ENCODE measurements at regions not wholly inside any gene's neighbourhood (a gene's known extent, or its start where the extent isn't known, plus 50 kb on each side); places are given as distances from the start of the nearest gene placed in this dataset.
A peak's percentile ranks its signal among the peaks of the same experiment; 100 is the strongest.

DNA sequence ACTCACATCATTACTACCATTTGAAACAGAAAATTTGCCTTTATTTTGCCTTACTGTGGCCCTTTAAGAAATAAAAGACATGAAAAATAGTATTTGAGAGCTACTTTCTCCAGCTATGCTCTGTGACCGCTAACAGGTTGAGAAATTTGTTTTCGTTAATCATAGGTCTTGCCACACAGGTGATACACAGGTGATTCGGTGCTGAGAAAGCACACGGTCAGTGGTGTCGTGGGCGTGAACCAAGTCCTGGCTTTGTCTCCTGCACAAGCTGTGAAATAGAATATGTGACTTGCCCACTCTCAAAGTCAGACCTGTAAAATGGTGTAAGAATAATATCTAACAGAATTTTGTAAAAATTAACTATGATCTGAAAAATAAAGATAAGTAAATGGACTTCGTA, 155.3 kb upstream of the SLC39A10 start:
- intact Hi-C loops (cut with micrococcal nuclease) = loop anchor here (2.0 kb wide), 1 partner anchor 15 kb away; no protein-coding TSS in a partner anchor
- TF ChIP-seq CTCF (IDR thresholded peaks at IDR 0.05) = no peak
- CTCF ChIA-PET = interaction anchor here (1.0 to 1.8 kb wide), 3 partner anchors 58 to 835 kb away, joined by 3 to 4 read pairs (median 3); no protein-coding TSS in a partner anchor
- DNase-seq = no peak
- H3K4me1 Mint-ChIP-seq = peaks cover 18% of the 10 kb centered on the region
- H3K27ac Mint-ChIP-seq = no peak overlapping the region
- H3K36me3 Mint-ChIP-seq (ENCODE audit: low read depth) = no peaks in the 10 kb centered on the region
- no peaks in the 10 kb centered on the region for H3K9me3 Mint-ChIP-seq
- no peak for ATAC-seq (ENCODE audit: low read depth)
- no peaks in the 10 kb centered on the region for H3K27me3 Mint-ChIP-seq
- POLR2A ChIA-PET = interaction anchor here (0.5 to 5.5 kb wide), 2 partner anchors 157 to 638 kb away, joined by 5 to 65 read pairs; partner anchors contain the start of gene SLC39A10
- no peak overlapping the region for H3K4me3 Mint-ChIP-seq

DNA sequence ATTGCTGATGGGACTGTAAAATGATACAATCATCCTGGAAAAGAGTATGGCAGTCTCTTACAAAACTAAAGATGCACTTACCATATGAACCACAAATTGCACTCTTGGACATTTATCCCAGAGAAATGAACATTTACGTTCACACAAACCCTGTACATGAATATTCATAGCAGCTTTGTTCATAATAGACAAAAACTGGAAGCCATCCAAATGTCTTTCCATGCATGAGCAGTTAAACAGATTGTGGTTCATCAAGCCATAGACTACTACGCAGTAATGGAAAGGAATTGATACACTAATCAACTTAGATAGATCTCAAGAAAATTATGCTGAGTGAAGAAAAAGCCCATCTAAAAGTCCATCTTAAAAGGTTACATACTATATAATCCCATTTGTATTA, 156.1 kb upstream of the SLC39A10 start:
- Mint-ChIP-seq H3K27me3 (no peaks in the 10 kb centered on the region), H3K4me3 (no peak overlapping the region), H3K27ac (no peak overlapping the region), H3K9me3 (no peaks in the 10 kb centered on the region), H3K4me1 (peaks cover 18% of the 10 kb centered on the region), H3K36me3 (ENCODE audit: low read depth) (no peaks in the 10 kb centered on the region)
- DNase-seq (no peak), ATAC-seq (ENCODE audit: low read depth) (no peak)
- ChIA-PET CTCF (no interaction called here), POLR2A (interaction anchor here (5.5 kb wide), 1 partner anchor 158 kb away, joined by 65 read pairs; the partner anchor contains the start of gene SLC39A10)
- intact Hi-C loops (cut with micrococcal nuclease) = no loop called here
- no peak for TF ChIP-seq CTCF (IDR thresholded peaks at IDR 0.05)

DNA sequence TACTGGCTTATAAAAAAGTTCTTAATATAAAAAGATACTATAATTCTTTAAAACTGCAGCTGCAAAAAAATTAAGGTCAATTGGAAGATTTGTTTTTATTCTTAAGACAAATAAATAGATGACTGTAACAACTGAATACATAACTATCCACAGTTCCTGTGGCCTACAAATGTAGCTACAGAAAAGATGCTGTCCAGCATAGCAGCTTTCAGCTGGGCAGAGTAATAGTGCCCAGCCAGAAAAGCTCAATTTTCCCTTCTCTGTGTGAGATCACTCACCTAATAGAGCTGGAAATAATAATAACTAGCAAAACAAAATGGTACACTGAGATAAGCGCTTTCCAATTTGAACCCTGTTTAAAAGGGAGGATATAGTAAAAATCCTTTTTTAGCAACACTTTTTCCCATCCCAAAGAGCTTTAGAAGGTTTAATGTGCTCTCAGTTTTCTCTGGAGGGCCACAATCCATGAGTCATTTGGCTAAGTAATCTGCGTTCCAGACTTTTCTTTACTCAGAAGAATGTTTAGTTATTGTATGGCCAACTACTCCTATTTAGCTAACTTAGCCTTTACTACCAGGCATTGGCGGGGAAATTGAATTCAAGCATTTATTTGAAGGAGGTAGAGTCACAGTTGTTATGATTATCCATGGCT, 158.1 kb upstream of the SLC39A10 start:
- ATAC-seq (ENCODE audit: low read depth) (no peak), DNase-seq (no peak)
- no peaks in the 10 kb centered on the region for H3K9me3 Mint-ChIP-seq
- peaks cover 18% of the 10 kb centered on the region for H3K4me1 Mint-ChIP-seq
- no peak for TF ChIP-seq CTCF (IDR thresholded peaks at IDR 0.05)
- CTCF ChIA-PET = interaction anchor here (0.6 to 3.4 kb wide), 29 partner anchors 9 to 1294 kb away, joined by 3 to 123 read pairs (median 5); partner anchors contain the start of genes DNAH7 and SLC39A10
- no peaks in the 10 kb centered on the region for H3K36me3 Mint-ChIP-seq (ENCODE audit: low read depth)
- no peaks in the 10 kb centered on the region for H3K27me3 Mint-ChIP-seq
- no peak overlapping the region for H3K4me3 Mint-ChIP-seq
- POLR2A ChIA-PET = interaction anchor here (0.8 to 5.5 kb wide), 6 partner anchors 34 to 160 kb away, joined by 3 to 65 read pairs (median 4); partner anchors contain the start of gene SLC39A10
- intact Hi-C loops (cut with micrococcal nuclease) = loop anchor here (1.0 to 5.0 kb wide), 6 partner anchors 37 to 568 kb away; no protein-coding TSS in a partner anchor
- H3K27ac Mint-ChIP-seq = no peak overlapping the region

- H3K4me1 Mint-ChIP-seq = peaks cover 18% of the 10 kb centered on the region
- POLR2A ChIA-PET = interaction anchor here (0.6 to 5.5 kb wide), 7 partner anchors 35 to 166 kb away, joined by 3 to 65 read pairs (median 4); partner anchors contain the start of gene SLC39A10
- ATAC-seq (ENCODE audit: low read depth) = peak; percentile 66
Measured at GRCh38 chr2:195498176-195498575, 158.8 kb upstream of the SLC39A10 start.

More at GRCh38 chr2:195498176-195498575, 158.8 kb upstream of the SLC39A10 start:
- Mint-ChIP-seq H3K27me3 (no peaks in the 10 kb centered on the region), H3K4me3 (no peak overlapping the region), H3K36me3 (ENCODE audit: low read depth) (no peaks in the 10 kb centered on the region), H3K9me3 (no peaks in the 10 kb centered on the region), H3K27ac (no peak overlapping the region)
- intact Hi-C loops (cut with micrococcal nuclease) = loop anchor here (1.0 to 5.0 kb wide), 6 partner anchors 38 to 569 kb away; no protein-coding TSS in a partner anchor
- peak; percentile 22 for DNase-seq
- no peak for TF ChIP-seq CTCF (IDR thresholded peaks at IDR 0.05)
- CTCF ChIA-PET = interaction anchor here (0.5 to 3.4 kb wide), 32 partner anchors 10 to 1293 kb away, joined by 3 to 123 read pairs (median 5); partner anchors contain the start of genes DNAH7 and SLC39A10
